ENCODE measurements at regions not wholly inside any gene's neighbourhood (a gene's known extent, or its start where the extent isn't known, plus 50 kb on each side); places are given as distances from the start of the nearest gene placed in this dataset.

DNA sequence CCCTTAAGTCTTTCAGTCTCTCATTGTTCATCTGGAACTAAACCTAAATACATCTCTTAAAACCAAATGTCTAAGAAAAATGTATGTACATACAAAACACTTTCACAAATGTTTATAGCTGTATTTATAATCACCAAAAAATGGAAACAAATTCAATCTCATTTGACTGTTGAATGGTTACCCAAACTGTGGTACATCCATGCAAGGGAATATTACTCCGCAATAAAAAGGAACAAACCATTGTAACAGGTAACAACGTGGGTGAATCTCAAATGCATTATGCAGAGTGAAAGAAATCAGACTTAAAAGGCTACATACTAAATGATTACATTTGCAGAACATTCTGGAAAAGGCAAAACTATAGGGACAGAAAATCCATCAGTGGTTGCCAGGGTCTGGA lies 425.2 kb downstream of the COG6 start:
- Mint-ChIP-seq H3K36me3 (peaks cover 1% of the 10 kb centered on the region), H3K4me3 (no peak overlapping the region), H3K9me3 (peaks cover 3% of the 10 kb centered on the region), H3K4me1 (peaks cover 4% of the 10 kb centered on the region), H3K27me3 (ENCODE audit: insufficient read depth, low read depth) (peaks cover 8% of the 10 kb centered on the region), H3K27ac (no peak overlapping the region)
- TF ChIP-seq, protein P1, sequence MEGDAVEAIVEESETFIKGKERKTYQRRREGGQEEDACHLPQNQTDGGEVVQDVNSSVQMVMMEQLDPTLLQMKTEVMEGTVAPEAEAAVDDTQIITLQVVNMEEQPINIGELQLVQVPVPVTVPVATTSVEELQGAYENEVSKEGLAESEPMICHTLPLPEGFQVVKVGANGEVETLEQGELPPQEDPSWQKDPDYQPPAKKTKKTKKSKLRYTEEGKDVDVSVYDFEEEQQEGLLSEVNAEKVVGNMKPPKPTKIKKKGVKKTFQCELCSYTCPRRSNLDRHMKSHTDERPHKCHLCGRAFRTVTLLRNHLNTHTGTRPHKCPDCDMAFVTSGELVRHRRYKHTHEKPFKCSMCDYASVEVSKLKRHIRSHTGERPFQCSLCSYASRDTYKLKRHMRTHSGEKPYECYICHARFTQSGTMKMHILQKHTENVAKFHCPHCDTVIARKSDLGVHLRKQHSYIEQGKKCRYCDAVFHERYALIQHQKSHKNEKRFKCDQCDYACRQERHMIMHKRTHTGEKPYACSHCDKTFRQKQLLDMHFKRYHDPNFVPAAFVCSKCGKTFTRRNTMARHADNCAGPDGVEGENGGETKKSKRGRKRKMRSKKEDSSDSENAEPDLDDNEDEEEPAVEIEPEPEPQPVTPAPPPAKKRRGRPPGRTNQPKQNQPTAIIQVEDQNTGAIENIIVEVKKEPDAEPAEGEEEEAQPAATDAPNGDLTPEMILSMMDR (IDR thresholded peaks at IDR 0.05), result no peak
- TF ChIP-seq EZH2 (IDR thresholded peaks at IDR 0.05) (no peak), EZH2phosphoT487 (IDR thresholded peaks at IDR 0.05) (no peak)
- Histone ChIP-seq H4K20me1 (ENCODE audit: low read depth) (no peaks in the 10 kb centered on the region), H3K27me3 (no peaks in the 10 kb centered on the region), H3F3A (ENCODE audit: low read depth) (peaks cover 5% of the 10 kb centered on the region), H3K36me3 (no peaks in the 10 kb centered on the region), H3K4me2 (no peak overlapping the region), H3K9ac (no peak overlapping the region), H3K9me3 (ENCODE audit: low read depth) (no peaks in the 10 kb centered on the region), H3K79me2 (ENCODE audit: low read depth) (no peaks in the 10 kb centered on the region), H3K4me1 (peaks cover 11% of the 10 kb centered on the region), H3K27ac (no peak overlapping the region), H2AFZ (replicated peaks) (no peak overlapping the region), H3K4me3 (no peak overlapping the region)
- DNase-seq (ENCODE audit: low spot score), result no peak

GRCh38 chr13:40082639-40083038 lies 427.2 kb downstream of the COG6 start:
- Histone ChIP-seq H3K27ac (no peak overlapping the region), H3K27me3 (no peaks in the 10 kb centered on the region), H3K9ac (no peak overlapping the region), H3K4me1 (peaks cover 17% of the 10 kb centered on the region), H2AFZ (replicated peaks) (no peak overlapping the region), H3F3A (ENCODE audit: low read depth) (no peaks in the 10 kb centered on the region), H3K9me3 (ENCODE audit: low read depth) (no peaks in the 10 kb centered on the region), H3K4me2 (no peak overlapping the region), H3K79me2 (ENCODE audit: low read depth) (no peaks in the 10 kb centered on the region), H4K20me1 (ENCODE audit: low read depth) (no peaks in the 10 kb centered on the region), H3K4me3 (no peak overlapping the region), H3K36me3 (no peaks in the 10 kb centered on the region)
- H3K4me3 Mint-ChIP-seq, result no peak overlapping the region
- peaks cover 1% of the 10 kb centered on the region for H3K36me3 Mint-ChIP-seq
- H3K27me3 Mint-ChIP-seq (ENCODE audit: insufficient read depth, low read depth), result peaks cover 4% of the 10 kb centered on the region
- TF ChIP-seq, protein P1 (IDR thresholded peaks at IDR 0.05), result no peak
- no peak for TF ChIP-seq EZH2 (IDR thresholded peaks at IDR 0.05)
- no peak for TF ChIP-seq EZH2phosphoT487 (IDR thresholded peaks at IDR 0.05)
- no peak overlapping the region for H3K27ac Mint-ChIP-seq
- peaks cover 3% of the 10 kb centered on the region for H3K9me3 Mint-ChIP-seq
- H3K4me1 Mint-ChIP-seq, result peaks cover 12% of the 10 kb centered on the region
- DNase-seq (ENCODE audit: low spot score), result no peak

- H3K27me3 Mint-ChIP-seq (ENCODE audit: insufficient read depth, low read depth), result peaks cover 4% of the 10 kb centered on the region
- no peak overlapping the region for H3K27ac Mint-ChIP-seq
Measured at GRCh38 chr13:40083841-40084240, 428.4 kb downstream of the COG6 start.

More at GRCh38 chr13:40083841-40084240, 428.4 kb downstream of the COG6 start:
- TF ChIP-seq, protein P1 (IDR thresholded peaks at IDR 0.05), result no peak
- no peaks in the 10 kb centered on the region for H4K20me1 ChIP-seq (ENCODE audit: low read depth)
- DNase-seq (ENCODE audit: low spot score), result no peak
- H3K4me2 ChIP-seq, result no peak overlapping the region
- Mint-ChIP-seq H3K4me1 (peaks cover 14% of the 10 kb centered on the region), H3K36me3 (peaks cover 1% of the 10 kb centered on the region), H3K4me3 (no peak overlapping the region), H3K9me3 (no peaks in the 10 kb centered on the region)
- H2AFZ ChIP-seq (replicated peaks), result no peak overlapping the region
- H3K9ac ChIP-seq, result no peak overlapping the region
- no peak overlapping the region for H3K4me3 ChIP-seq
- H3K36me3 ChIP-seq, result no peaks in the 10 kb centered on the region
- no peak overlapping the region for H3K27ac ChIP-seq
- no peaks in the 10 kb centered on the region for H3K27me3 ChIP-seq
- no peaks in the 10 kb centered on the region for H3F3A ChIP-seq (ENCODE audit: low read depth)
- no peaks in the 10 kb centered on the region for H3K79me2 ChIP-seq (ENCODE audit: low read depth)
- peaks cover 21% of the 10 kb centered on the region for H3K4me1 ChIP-seq
- no peaks in the 10 kb centered on the region for H3K9me3 ChIP-seq (ENCODE audit: low read depth)
